Pancreas (tissue), 10 donors: ENCODE measurements at regions not wholly inside any gene's neighbourhood (a gene's known extent, or its start where the extent isn't known, plus 50 kb on each side); places are given as distances from the start of the nearest gene placed in this dataset.

Experiments used
- ATAC-seq, 4 donors: fragments of 200-7000 bp; cut with Tn5 transposase; one replicate each; pipeline versions ENCODE4 v1.8.0 to v1.9.1; 2020; ENCODE audit warnings: mild to moderate bottlenecking in 4 of 4, moderate library complexity in 4 of 4
- DNase-seq, 6 donors: peaks; one replicate each; pipeline ENCODE4 v3.0.0-alpha.2; 2020
- FAIRE-seq: peaks from 2 replicates; lab custom pipeline; 2012; peaks lifted over from hg19 to GRCh38; lab: Jason Lieb, UNC
- H3K27ac ChIP-seq, 4 donors: fragments of 200-600 bp; sonication (generic); 1 replicate in 3 of 4; 2 replicates in 1 of 4; pipeline versions ENCODE4 v1.5.0 to v1.8.0; 2020
- H3K27me3 ChIP-seq, 4 donors: fragments of 200-600 bp; one replicate each; pipeline ENCODE4 v1.8.0; 2021
- H3K36me3 ChIP-seq, 3 donors: fragments of 200-600 bp; sonication (generic) in 1 of 3; one replicate each; pipeline versions ENCODE4 v1.5.0 to v1.8.0; 2020 to 2021
- H3K4me1 ChIP-seq, 3 donors: fragments of 200-600 bp; one replicate each; pipeline ENCODE4 v1.8.0; 2021
- H3K4me3 ChIP-seq, 4 donors: fragments of 200-600 bp; sonication (generic) in 2 of 4; one replicate each; pipeline versions ENCODE4 v1.5.0 to v1.8.0; 2020 to 2021
- H3K9me3 ChIP-seq, 4 donors: fragments of 200-600 bp; one replicate each; pipeline ENCODE4 v1.8.0; 2021
- CTCF ChIP-seq, 4 donors: fragments of 200-600 bp; sonication (generic) in 3 of 4; IDR thresholded peaks; one replicate each; pipeline versions ENCODE4 v1.5.0 to v1.8.0; 2021; ENCODE audit warnings: antibody characterized with exemption in 4 of 4
- WGBS, 2 donors: extraction: QIAGEN DNeasy Blood & Tissue Kit; methylation state at CpG; one replicate each; pipeline ENCODE4 v1.1.7; 2013; 5-methylcytosine and 5-hydroxymethylcytosine counted together
- intact Hi-C, 3 donors: fragments of 100-400 bp; cut with DNase I; formaldehyde crosslinking; loops; one replicate each; pipeline versions ENCODE4 v1.11.1 to v1.14.2; 2022
- donor health status: healthy with polysubstance abuse.
- donor health status: DM: no; HTN: no; CAD: no; lungs with moderate emphysema.
- donor health status: DM: no; HTN: no; CAD: no.
- donor health status: control.
- donor health status: control.
- donor health status: Bipolar disorder and iron deficiency.
- donor health status: DM: yes; HTN: yes; CAD: no.
- donor health status: DM: no; HTN: no; CAD: no.
- donor health status: DM: no; HTN: no; CAD: no.
- donor health status: DM: yes; HTN: yes; CAD: no.

DNA sequence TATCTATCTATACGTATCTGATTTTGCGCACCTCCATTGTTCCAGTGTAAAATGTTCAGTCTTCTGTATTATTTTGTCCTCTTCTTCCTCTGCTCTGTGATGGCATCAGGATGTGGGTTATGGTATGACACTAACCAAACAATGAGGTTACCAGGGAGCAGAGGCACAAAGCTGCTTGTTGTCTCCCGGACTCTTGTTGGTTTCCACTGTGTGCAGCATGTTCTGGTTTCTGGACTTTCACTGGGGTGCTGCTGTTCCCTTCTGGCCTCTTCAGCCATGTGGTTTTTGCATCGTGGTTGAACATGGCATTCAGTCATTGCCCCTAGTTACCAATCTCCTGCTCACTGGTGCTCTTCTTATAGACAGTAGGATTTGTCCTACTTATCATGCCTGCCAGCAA is 665.9 kb downstream of the CBLN2 start:
- Histone ChIP-seq H3K27me3 (no peaks in the 10 kb centered on the region), H3K27ac (no peak overlapping the region), H3K4me1 (no peaks in the 10 kb centered on the region), H3K36me3 (no peaks in the 10 kb centered on the region), H3K9me3 (no peaks in the 10 kb centered on the region), H3K4me3 (no peak overlapping the region)
- no peak for TF ChIP-seq CTCF (IDR thresholded peaks at IDR 0.05)
- intact Hi-C loops, result no loop called here
- DNase-seq (no peak), FAIRE-seq (no peak), ATAC-seq (no peak)
- 75 to 92% methylated on average over 4 of the region's 4 CpGs for WGBS, 2 donors

DNA sequence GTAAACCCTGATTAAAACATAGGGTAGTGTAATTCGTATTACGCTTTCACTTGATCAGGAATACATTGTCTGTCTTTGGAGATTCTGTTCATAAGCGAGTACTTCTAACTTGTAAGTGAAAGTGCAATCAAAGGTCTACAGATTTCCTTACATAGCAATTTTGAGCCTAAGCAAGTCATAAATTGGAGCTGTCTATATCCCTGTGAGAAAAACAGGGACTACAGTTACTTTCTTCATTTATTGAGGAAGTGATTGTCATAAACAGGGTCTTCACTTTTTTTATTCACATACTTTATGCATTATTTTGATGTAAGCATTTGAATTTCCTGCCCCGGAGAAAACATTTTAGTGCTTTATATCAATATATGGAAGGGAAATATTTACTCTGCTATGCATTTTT is 670.4 kb downstream of the CBLN2 start:
- no peak overlapping the region for H3K27ac ChIP-seq
- H3K27me3 ChIP-seq, result no peaks in the 10 kb centered on the region
- WGBS, 2 donors, result 79 to 90% methylated on average over 4 of the region's 4 CpGs
- no peaks in the 10 kb centered on the region for H3K9me3 ChIP-seq
- no peaks in the 10 kb centered on the region for H3K4me1 ChIP-seq
- FAIRE-seq (no peak), ATAC-seq (no peak), DNase-seq (no peak)
- no peaks in the 10 kb centered on the region for H3K36me3 ChIP-seq
- no peak overlapping the region for H3K4me3 ChIP-seq
- TF ChIP-seq CTCF (IDR thresholded peaks at IDR 0.05), result no peak
- intact Hi-C loops, result no loop called here

GRCh38 chr18:71865888-71866287 is 678.3 kb downstream of the CBLN2 start:
- Histone ChIP-seq H3K27ac (no peak overlapping the region), H3K9me3 (no peaks in the 10 kb centered on the region), H3K27me3 (no peaks in the 10 kb centered on the region), H3K4me3 (no peak overlapping the region), H3K4me1 (no peaks in the 10 kb centered on the region), H3K36me3 (no peaks in the 10 kb centered on the region)
- DNase-seq (no peak), ATAC-seq (no peak), FAIRE-seq (no peak)
- TF ChIP-seq CTCF (IDR thresholded peaks at IDR 0.05), result no peak
- 78 to 92% methylated on average over 5 of the region's 5 CpGs for WGBS, 2 donors
- intact Hi-C loops, result no loop called here

DNA sequence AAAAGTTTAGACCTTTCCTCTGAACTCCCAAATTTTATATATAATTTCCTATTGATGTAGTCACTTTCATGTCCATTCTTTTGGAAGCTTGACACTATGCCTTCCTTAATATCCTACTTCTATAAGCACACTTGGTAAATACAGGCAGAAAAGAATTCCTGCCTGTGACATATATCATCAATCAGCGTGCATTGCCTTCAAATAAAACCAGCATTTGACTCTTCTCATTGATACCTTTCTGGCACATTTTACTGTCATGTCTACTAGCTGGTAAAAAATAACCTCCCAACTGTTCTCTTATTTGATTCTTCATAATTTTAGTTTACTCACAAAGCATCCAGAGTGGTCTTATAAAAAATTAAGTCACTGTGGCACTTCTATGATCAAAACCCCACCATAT is 693.5 kb downstream of the CBLN2 start:
- Histone ChIP-seq H3K4me3 (no peak overlapping the region), H3K27ac (no peak overlapping the region), H3K36me3 (no peaks in the 10 kb centered on the region), H3K4me1 (no peaks in the 10 kb centered on the region), H3K27me3 (no peaks in the 10 kb centered on the region), H3K9me3 (no peaks in the 10 kb centered on the region)
- DNase-seq, result no peak
- intact Hi-C loops, result no loop called here
- TF ChIP-seq CTCF (IDR thresholded peaks at IDR 0.05), result no peak
- no peak for ATAC-seq
- FAIRE-seq, result no peak
- WGBS, 2 donors, result 75 to 77% methylated on average over 1 of the region's 1 CpG

DNA sequence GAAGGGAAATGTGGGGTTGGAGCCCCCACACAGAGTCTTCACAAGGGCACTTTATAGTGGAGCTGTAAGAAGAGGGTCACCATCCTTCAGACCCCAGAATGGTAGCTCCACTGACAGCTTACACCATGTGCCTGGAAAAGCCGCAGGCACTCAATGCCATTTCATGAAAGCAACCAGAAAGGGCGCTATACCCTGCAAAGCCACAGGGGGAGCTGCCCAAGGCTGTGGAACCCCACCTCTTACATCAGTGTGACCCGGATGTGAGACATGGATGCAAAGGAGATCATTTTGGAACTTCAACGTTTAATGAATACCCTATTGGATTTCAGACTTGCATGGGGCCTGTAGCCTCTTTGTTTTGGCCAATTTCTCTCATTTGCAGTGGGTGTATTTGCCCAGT is 694.7 kb downstream of the CBLN2 start:
- DNase-seq (no peak), FAIRE-seq (no peak), ATAC-seq (no peak)
- no peaks in the 10 kb centered on the region for H3K27me3 ChIP-seq
- TF ChIP-seq CTCF (IDR thresholded peaks at IDR 0.05), result no peak
- WGBS, 2 donors, result 78 to 87% methylated on average over 4 of the region's 4 CpGs
- H3K27ac ChIP-seq, result no peak overlapping the region
- no peaks in the 10 kb centered on the region for H3K9me3 ChIP-seq
- no peaks in the 10 kb centered on the region for H3K36me3 ChIP-seq
- H3K4me3 ChIP-seq, result no peak overlapping the region
- H3K4me1 ChIP-seq, result no peaks in the 10 kb centered on the region
- intact Hi-C loops, result no loop called here
